ENCODE measurements at regions not wholly inside any gene's neighbourhood (a gene's known extent, or its start where the extent isn't known, plus 50 kb on each side); places are given as distances from the start of the nearest gene placed in this dataset.

GRCh38 chr5:54387659-54388232, 67.8 kb upstream of the HSPB3 start (continued):
- no peak for TF ChIP-seq NR2C2 (CRISPR knock-in tag; IDR thresholded peaks at IDR 0.05)
- TF ChIP-seq NR2C2 (tag; IDR thresholded peaks at IDR 0.05) = peak; percentile 25; the same call in 1 of the 2 replicates
- TF ChIP-seq E2F8 (IDR thresholded peaks at IDR 0.05; ENCODE audit: low read depth, partially characterized antibody) = no peak
- TF ChIP-seq NFE2 (IDR thresholded peaks at IDR 0.05; ENCODE audit: low read depth) = no peak

- no peaks in the 10 kb centered on the region for H3K9me3 ChIP-seq (replicated peaks; ENCODE audit: control insufficient read depth, insufficient read depth, low read depth, low read length)
- H3K79me2 ChIP-seq (ENCODE audit: control insufficient read depth, insufficient read depth, low read length) = peaks cover 73% of the 10 kb centered on the region
- TF ChIP-seq DACH1 (IDR thresholded peaks at IDR 0.05; ENCODE audit: partially characterized antibody) = no peak
- TF ChIP-seq CCNT2 (IDR thresholded peaks at IDR 0.05; ENCODE audit: borderline replicate concordance, extremely low read depth, insufficient read length, low read depth, low read length) = no peak
- TF ChIP-seq ZNF318 (IDR thresholded peaks at IDR 0.05; ENCODE audit: borderline replicate concordance in 1 of 2, low read depth in 1 of 2) = no peak
- no peak for TF ChIP-seq CC2D1A (IDR thresholded peaks at IDR 0.05)
- H3K36me3 ChIP-seq (ENCODE audit: control insufficient read depth, insufficient read depth, low read length) = peaks cover 39% of the 10 kb centered on the region
- DNase-seq (ENCODE audit: extremely low read depth in 1 of 4, low spot score in 3 of 4) (no peak), FAIRE-seq (no peak), ATAC-seq (no peak)
- intact Hi-C loops (cut with micrococcal nuclease) = no loop called here
- no peaks in the 10 kb centered on the region for H4K20me1 ChIP-seq (replicated peaks; ENCODE audit: control insufficient read depth, insufficient read depth, low read length)
- no peaks in the 10 kb centered on the region for H3K9me1 ChIP-seq (ENCODE audit: control insufficient read depth, insufficient read depth, low read length)
- 43% methylated on average over 4 of the region's 4 CpGs for WGBS (ENCODE audit: insufficient coverage, low coverage, missing lambda C conversion rate)
- POLR2A ChIA-PET = no interaction called here
- CTCF ChIA-PET (ENCODE audit: low intra/inter-chr PET ratio) = no interaction called here
- H3K4me3 ChIP-seq = no peak overlapping the region
- peak overlapping the region; percentile 37; the same call in 1 of the 3 replicates for H3K27ac ChIP-seq (ENCODE audit: extremely low read depth, low read depth, low read length)
- H3K9ac ChIP-seq (ENCODE audit: insufficient read depth in 1 of 2, low read depth in 2 of 2, low read length in 2 of 2) = no peak overlapping the region
- no peak overlapping the region for H3K4me2 ChIP-seq (ENCODE audit: insufficient read depth, low read length)
- H3K4me1 ChIP-seq (replicated peaks in 1 of 2; ENCODE audit: control insufficient read depth in 2 of 2, insufficient read depth in 2 of 2, low read length in 2 of 2) = peaks cover 0 to 55% of the 10 kb centered on the region in 2 experiments; a peak in 4 of 5 replicates
- in situ Hi-C loops (cut with MboI) = no loop called here
- H3K27me3 ChIP-seq (ENCODE audit: control insufficient read depth in 2 of 2, insufficient read depth in 2 of 2, low read length in 2 of 2) = no peaks in the 10 kb centered on the region
- no TSS peak for BruUV-seq (replicated peaks)
- H2AFZ ChIP-seq (ENCODE audit: low read depth, low read length) = no peak overlapping the region
Measured at GRCh38 chr5:54387031-54387430, 68.5 kb upstream of the HSPB3 start.
